Left ventricle myocardium inferior (tissue), 1 donor: ENCODE measurements at regions not wholly inside any gene's neighbourhood (a gene's known extent, or its start where the extent isn't known, plus 50 kb on each side); places are given as distances from the start of the nearest gene placed in this dataset.

Source experiments
- DNase-seq: peaks from one replicate; pipeline ENCODE4 v3.0.0-alpha.2; 2020
- H3K27ac ChIP-seq: fragments of 200-600 bp; replicated peaks from 2 replicates; pipeline ENCODE4 v1.8.0; 2021
- H3K27me3 ChIP-seq: fragments of 200-600 bp; 2 replicates; pipeline ENCODE4 v1.8.0; 2021; ENCODE audit warnings: low read depth
- H3K36me3 ChIP-seq: fragments of 200-600 bp; 2 replicates; pipeline ENCODE4 v1.8.0; 2021
- H3K4me1 ChIP-seq: fragments of 200-600 bp; 2 replicates; pipeline ENCODE4 v1.8.0; 2021
- H3K4me3 ChIP-seq: fragments of 200-600 bp; 2 replicates; pipeline ENCODE4 v1.8.0; 2021; ENCODE audit warnings: mild to moderate bottlenecking, moderate library complexity
- H3K9me3 ChIP-seq: fragments of 200-600 bp; replicated peaks from 2 replicates; pipeline ENCODE4 v1.8.0; 2021
- intact Hi-C: fragments of 100-400 bp; cut with micrococcal nuclease; formaldehyde crosslinking; loops from one replicate; pipeline ENCODE4 v1.11.0; 2022
- TF ChIP-seq, protein P1 (sequence below): fragments of 200-600 bp; IDR thresholded peaks from 2 replicates; pipeline ENCODE4 v1.8.0; 2021; ENCODE audit warnings: antibody characterized with exemption, mild to moderate bottlenecking, borderline replicate concordance
- donor health status: DM: no; HTN: yes; CAD: no; lungs with severe emphysema.

DNA sequence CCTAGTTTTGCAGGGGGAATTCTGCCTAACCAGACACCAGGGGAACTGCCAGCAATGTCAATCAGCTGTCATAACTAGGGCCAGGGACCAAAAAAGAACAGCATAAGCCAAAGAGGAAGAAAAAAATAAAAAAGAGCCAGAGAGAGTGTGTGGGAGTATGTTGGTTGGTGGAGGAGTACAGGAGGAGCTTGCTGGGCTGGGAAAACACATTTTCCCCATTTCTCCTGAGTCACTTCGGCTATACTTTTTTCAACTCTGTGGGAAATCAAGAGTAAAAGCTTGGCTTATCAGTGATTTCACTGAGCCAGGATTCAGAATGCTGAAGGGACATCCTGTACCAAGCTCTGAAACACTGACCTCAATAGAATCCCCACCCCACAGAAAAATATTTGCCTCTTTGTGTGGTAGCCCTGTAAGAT lies 144.7 kb upstream of the DPH6 start:
- H3K4me3 ChIP-seq: peak overlapping the region; percentile 16
- no peaks in the 10 kb centered on the region for H3K27me3 ChIP-seq
- no peaks in the 10 kb centered on the region for H3K9me3 ChIP-seq
- peaks cover 62% of the 10 kb centered on the region for H3K4me1 ChIP-seq
- peak overlapping the region; percentile 93 for H3K27ac ChIP-seq
- intact Hi-C loops: loop anchor here (10.0 kb wide), 1 partner anchor 166 kb away; no protein-coding TSS in a partner anchor
- TF ChIP-seq, protein P1, sequence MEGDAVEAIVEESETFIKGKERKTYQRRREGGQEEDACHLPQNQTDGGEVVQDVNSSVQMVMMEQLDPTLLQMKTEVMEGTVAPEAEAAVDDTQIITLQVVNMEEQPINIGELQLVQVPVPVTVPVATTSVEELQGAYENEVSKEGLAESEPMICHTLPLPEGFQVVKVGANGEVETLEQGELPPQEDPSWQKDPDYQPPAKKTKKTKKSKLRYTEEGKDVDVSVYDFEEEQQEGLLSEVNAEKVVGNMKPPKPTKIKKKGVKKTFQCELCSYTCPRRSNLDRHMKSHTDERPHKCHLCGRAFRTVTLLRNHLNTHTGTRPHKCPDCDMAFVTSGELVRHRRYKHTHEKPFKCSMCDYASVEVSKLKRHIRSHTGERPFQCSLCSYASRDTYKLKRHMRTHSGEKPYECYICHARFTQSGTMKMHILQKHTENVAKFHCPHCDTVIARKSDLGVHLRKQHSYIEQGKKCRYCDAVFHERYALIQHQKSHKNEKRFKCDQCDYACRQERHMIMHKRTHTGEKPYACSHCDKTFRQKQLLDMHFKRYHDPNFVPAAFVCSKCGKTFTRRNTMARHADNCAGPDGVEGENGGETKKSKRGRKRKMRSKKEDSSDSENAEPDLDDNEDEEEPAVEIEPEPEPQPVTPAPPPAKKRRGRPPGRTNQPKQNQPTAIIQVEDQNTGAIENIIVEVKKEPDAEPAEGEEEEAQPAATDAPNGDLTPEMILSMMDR: no peak
- DNase-seq: no peak
- no peaks in the 10 kb centered on the region for H3K36me3 ChIP-seq

DNA sequence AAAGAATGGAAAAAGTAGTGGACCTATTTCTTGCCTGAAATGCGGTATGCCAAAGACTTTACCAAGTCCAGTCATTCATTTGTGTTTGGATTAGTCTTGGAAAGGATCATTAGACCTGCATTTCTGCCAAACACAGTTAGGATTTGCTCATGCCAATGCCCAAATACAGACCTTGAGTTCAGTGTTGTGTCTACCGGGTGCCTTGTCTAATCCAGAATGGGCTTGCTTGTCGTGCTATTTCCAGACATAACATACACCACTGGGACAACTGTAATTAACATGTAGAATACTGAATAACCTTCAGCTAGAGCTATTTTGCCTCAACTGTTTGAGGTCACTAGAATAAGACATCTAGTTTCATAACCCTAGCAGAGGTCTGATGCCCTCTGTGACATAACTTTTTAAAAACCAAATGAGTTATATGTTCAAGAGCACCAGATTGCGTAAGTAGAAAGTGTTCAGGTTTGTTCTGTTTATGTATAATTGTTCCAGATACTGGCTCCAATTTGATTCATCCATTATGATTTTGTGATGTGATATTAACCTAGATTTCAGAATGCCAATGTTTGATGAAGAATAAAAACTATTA lies 145.3 kb upstream of the DPH6 start:
- peak overlapping the region; percentile 93 for H3K27ac ChIP-seq
- no peaks in the 10 kb centered on the region for H3K9me3 ChIP-seq
- peaks cover 57% of the 10 kb centered on the region for H3K4me1 ChIP-seq
- TF ChIP-seq, protein P1: no peak
- DNase-seq: no peak
- intact Hi-C loops: loop anchor here (10.0 kb wide), 1 partner anchor 166 kb away; no protein-coding TSS in a partner anchor
- peak overlapping the region; percentile 16 for H3K4me3 ChIP-seq
- no peaks in the 10 kb centered on the region for H3K36me3 ChIP-seq
- H3K27me3 ChIP-seq: no peaks in the 10 kb centered on the region

DNA sequence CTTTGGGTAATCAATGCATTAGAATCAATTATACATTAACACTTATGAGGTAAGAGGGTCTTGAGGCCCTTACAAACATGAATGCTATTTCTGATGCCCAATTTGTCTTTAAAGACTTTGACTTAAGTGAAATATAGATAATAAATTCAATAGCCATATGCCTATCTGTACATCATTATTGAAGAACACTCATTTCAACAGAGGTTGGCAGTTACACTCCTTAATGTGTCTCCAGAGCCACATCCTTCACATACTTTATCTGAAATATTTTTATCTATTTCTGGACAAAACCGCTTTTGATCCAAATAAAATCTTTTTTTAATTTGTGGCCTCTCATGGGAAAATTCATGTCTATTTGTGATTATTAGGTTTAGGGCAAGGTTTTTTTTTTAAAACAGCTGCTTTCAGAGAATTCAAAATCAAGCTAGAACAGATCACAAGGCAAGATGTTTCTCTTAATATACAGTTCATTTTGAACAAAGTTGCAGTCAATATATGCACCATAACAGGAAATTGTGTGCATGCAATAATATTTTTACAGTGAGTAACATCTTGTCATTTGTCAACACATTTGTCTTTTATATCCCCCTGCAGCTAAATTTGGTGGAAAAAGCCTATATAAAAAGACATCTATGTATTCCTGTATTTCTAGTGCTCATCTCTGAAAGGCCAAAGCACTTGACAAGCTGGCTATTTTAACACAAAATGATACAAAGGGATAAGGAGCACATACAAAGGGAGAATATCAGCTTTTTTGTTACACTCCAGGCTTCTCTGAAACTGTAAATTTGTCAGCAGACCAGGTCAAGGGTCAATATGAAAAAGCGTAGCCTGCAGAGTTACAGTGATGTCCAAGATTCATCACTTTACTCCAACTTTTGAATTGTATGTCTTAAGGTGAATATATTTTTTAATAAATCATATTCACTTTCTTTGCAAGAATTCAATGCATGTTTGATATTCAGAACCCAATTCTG lies 146.2 kb upstream of the DPH6 start:
- Histone ChIP-seq H3K27ac (peak overlapping the region; percentile 93), H3K9me3 (no peaks in the 10 kb centered on the region), H3K4me3 (no peak overlapping the region), H3K36me3 (no peaks in the 10 kb centered on the region), H3K4me1 (peaks cover 63% of the 10 kb centered on the region), H3K27me3 (no peaks in the 10 kb centered on the region)
- intact Hi-C loops: loop anchor here (10.0 kb wide), 1 partner anchor 167 kb away; no protein-coding TSS in a partner anchor
- no peak for DNase-seq
- TF ChIP-seq, protein P1: no peak

DNA sequence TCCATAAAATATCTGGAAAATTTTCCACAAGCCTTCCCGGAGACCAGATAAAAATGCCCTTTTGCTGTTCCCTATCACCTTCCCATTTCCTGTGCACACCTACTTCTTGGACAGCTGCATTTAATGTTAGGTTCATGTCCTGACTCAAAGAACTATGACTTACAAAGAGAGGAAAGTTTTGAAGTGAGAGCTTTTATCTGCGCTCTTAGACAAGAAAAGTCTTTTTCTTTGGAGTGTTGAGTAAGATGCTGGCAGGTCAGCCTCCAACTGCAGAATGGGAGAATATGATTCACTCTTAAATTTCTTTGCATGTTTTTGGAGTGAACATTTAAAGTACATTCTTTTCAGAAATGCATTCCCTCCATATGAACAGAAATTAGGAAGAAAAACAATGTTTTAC lies 147.3 kb upstream of the DPH6 start:
- Histone ChIP-seq H3K36me3 (no peaks in the 10 kb centered on the region), H3K27ac (peak overlapping the region; percentile 93)
- TF ChIP-seq, protein P1: no peak

DNA sequence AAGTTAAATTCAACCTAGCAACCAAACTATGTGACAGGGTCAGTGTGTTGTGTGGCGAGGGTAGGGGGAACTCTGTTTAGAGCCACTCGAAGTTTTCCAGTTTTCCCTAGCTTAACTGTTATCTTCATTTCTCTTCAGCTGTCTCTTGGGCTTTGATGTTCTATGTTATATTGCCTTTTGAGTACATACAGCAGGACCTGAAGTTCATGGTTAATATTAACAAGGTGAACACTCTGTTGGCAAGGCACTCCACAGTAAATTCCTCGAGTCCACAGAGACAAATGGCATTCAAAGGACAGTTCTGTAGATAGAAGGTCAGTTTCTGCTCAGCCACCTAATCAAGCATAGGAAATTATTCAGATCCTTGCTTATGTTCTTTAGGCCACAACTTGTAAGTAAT lies 147.9 kb upstream of the DPH6 start:
- TF ChIP-seq, protein P1: no peak
- intact Hi-C loops: loop anchor here (10.0 kb wide), 1 partner anchor 169 kb away; no protein-coding TSS in a partner anchor
- H3K4me1 ChIP-seq: peaks cover 80% of the 10 kb centered on the region
- H3K9me3 ChIP-seq: no peaks in the 10 kb centered on the region
- H3K27me3 ChIP-seq: no peaks in the 10 kb centered on the region
- no peaks in the 10 kb centered on the region for H3K36me3 ChIP-seq
- DNase-seq: no peak
- H3K4me3 ChIP-seq: no peak overlapping the region
- peak overlapping the region; percentile 93 for H3K27ac ChIP-seq

More for the DNA sequence above, 147.3 kb upstream of the DPH6 start:
- Histone ChIP-seq H3K27me3 (no peaks in the 10 kb centered on the region), H3K4me3 (no peak overlapping the region), H3K9me3 (no peaks in the 10 kb centered on the region), H3K4me1 (peaks cover 74% of the 10 kb centered on the region)
- intact Hi-C loops: loop anchor here (10.0 kb wide), 1 partner anchor 168 kb away; no protein-coding TSS in a partner anchor
- no peak for DNase-seq
